HepG2 (cell line): ENCODE measurements at regions not wholly inside any gene's neighbourhood (a gene's known extent, or its start where the extent isn't known, plus 50 kb on each side); places are given as distances from the start of the nearest gene placed in this dataset.
"Not testable (repeated sequence)": the region's sequence is repeated elsewhere in the genome, so short reads cannot be mapped to it uniquely, and the experiment has no call there.

Experiments used
- ATAC-seq: fragments of 200-7000 bp; cut with Tn5 transposase; 3 replicates; pipeline ENCODE4 v1.9.1; 2020; ENCODE audit warnings: mild to moderate bottlenecking, moderate library complexity
- BruUV-seq: library from RNA; stranded (reverse); fragments of 400-500 nt; replicated peaks from 2 replicates; lab custom pipeline; 2021; lab: Mats Ljungman, UMichigan
- CTCF ChIA-PET: fragments of 300-600 bp; formaldehyde crosslinking; extraction: SDS; loops from one replicate; lab custom pipeline; 2021; ENCODE audit warnings: low total read pairs, inconsistent platforms, low intra/inter-chr PET ratio; lab: Yijun Ruan, JAX
- POLR2A ChIA-PET: fragments of 350-600 bp; sonication (Branson Sonifier 250); formaldehyde crosslinking; loops from one replicate; lab custom pipeline; 2020; ENCODE audit warnings: antibody characterized with exemption, inconsistent platforms; lab: Yijun Ruan, JAX
- DNase-seq: peaks from one replicate; pipeline ENCODE4 v3.0.0-alpha.2; 2015; ENCODE audit warnings: low spot score
- FAIRE-seq: peaks from 3 replicates; lab custom pipeline; 2011; peaks lifted over from hg19 to GRCh38; lab: Jason Lieb, UNC
- H2AFZ ChIP-seq: one replicate; pipeline ENCODE4 v1.6.1; 2011; ENCODE audit warnings: low read length, inconsistent platforms
- H3K27ac ChIP-seq: fragments of 300-600 bp; 3 replicates; pipeline ENCODE4 v1.8.0; 2011; ENCODE audit warnings: mixed run types, mild to moderate bottlenecking, mixed read lengths, low read length, inconsistent platforms; ENCODE audit not compliant: insufficient read depth; ENCODE audit errors: extremely low read length
- H3K27me3 ChIP-seq, 2 experiments: fragments of 200-600 bp in 1 of 2; 2 replicates in 1 of 2; 3 replicates in 1 of 2; pipeline versions ENCODE4 v1.6.0 to v1.8.0; 2011; ENCODE audit warnings: low read length in 2 of 2, mild to moderate bottlenecking in 2 of 2, moderate library complexity in 2 of 2, inconsistent platforms in 1 of 2; ENCODE audit not compliant: insufficient read depth in 2 of 2, control insufficient read depth in 1 of 2
- H3K36me3 ChIP-seq, 2 experiments: fragments of 200-600 bp in 1 of 2; replicated peaks in 1 of 2; 2 replicates in 1 of 2; 3 replicates in 1 of 2; pipeline versions ENCODE4 v1.5.1 to v1.8.0; 2011; ENCODE audit warnings: low read length in 2 of 2, inconsistent platforms in 1 of 2; ENCODE audit not compliant: insufficient read depth in 2 of 2, control insufficient read depth in 1 of 2
- H3K4me1 ChIP-seq: 2 replicates; pipeline ENCODE4 v1.5.1; 2012; ENCODE audit warnings: low read length, inconsistent platforms; ENCODE audit not compliant: insufficient read depth
- H3K4me2 ChIP-seq: 2 replicates; pipeline ENCODE4 v1.6.0; 2011; ENCODE audit warnings: low read depth, low read length, inconsistent platforms
- H3K4me3 ChIP-seq, 3 experiments: fragments of 200-600 bp in 1 of 3; sonication (generic), shearing (Covaris generic) in 1 of 3; replicated peaks in 1 of 3; 2 replicates each; pipeline ENCODE4 v1.5.1; 2011 to 2016; ENCODE audit warnings: low read length in 3 of 3, inconsistent platforms in 2 of 3, low read depth in 2 of 3, mild to moderate bottlenecking in 2 of 3, control low read depth in 1 of 3, mixed read lengths in 1 of 3; ENCODE audit not compliant: insufficient read depth in 1 of 3
- H3K79me2 ChIP-seq: one replicate; pipeline ENCODE4 v1.6.1; 2011; ENCODE audit warnings: low read length, inconsistent platforms; ENCODE audit not compliant: insufficient read depth
- H3K9ac ChIP-seq: 2 replicates; pipeline ENCODE4 v1.6.0; 2011; ENCODE audit warnings: mild to moderate bottlenecking, low read depth, low read length, inconsistent platforms; ENCODE audit not compliant: insufficient read depth
- H3K9me3 ChIP-seq: 2 replicates; pipeline ENCODE4 v1.5.1; 2012; ENCODE audit warnings: mild to moderate bottlenecking, low read length
- H4K20me1 ChIP-seq: 2 replicates; pipeline ENCODE4 v1.6.0; 2011; ENCODE audit warnings: inconsistent platforms, mild to moderate bottlenecking, low read length, moderate library complexity; ENCODE audit not compliant: insufficient read depth
- WGBS: methylation state at CpG from one replicate; pipeline ENCODE4 v1.1.6; 2017; ENCODE audit warnings: low lambda C conversion rate; 5-methylcytosine and 5-hydroxymethylcytosine counted together
- in situ Hi-C: cut with HindIII; loops from 2 replicates; pipeline ENCODE4 v1.10.0; 2017; ENCODE audit warnings: low pct_unique_long_range_greater_than_20kb; ENCODE audit not compliant: extremely low pct_ligation_motif_present
- intact Hi-C: fragments of 100-400 bp; cut with micrococcal nuclease; formaldehyde crosslinking; loops from one replicate; pipeline ENCODE4 v1.10.0; 2022; ENCODE audit not compliant: unreplicated experiment

GRCh38 chr7:56366701-56367100, 250.5 kb upstream of the NUPR2 start:
- H3K4me2 ChIP-seq, H3K4me1 ChIP-seq, in situ Hi-C loops, CTCF ChIA-PET, H3K36me3 ChIP-seq, H3K4me3 ChIP-seq, H2AFZ ChIP-seq, DNase-seq, H3K27ac ChIP-seq, ATAC-seq, intact Hi-C loops, POLR2A ChIA-PET, H3K9ac ChIP-seq, H3K27me3 ChIP-seq, H4K20me1 ChIP-seq, FAIRE-seq, BruUV-seq, H3K79me2 ChIP-seq: not testable (repeated sequence)
- no CpG with 5 or more reads among the region's 22 CpGs for WGBS
- H3K9me3 ChIP-seq = peaks cover 10% of the 10 kb centered on the region; the same call in 1 of the 2 replicates

GRCh38 chr7:56352576-56352975, 236.4 kb upstream of the NUPR2 start:
- DNase-seq, POLR2A ChIA-PET, H3K9me3 ChIP-seq, H3K27ac ChIP-seq, H3K9ac ChIP-seq, intact Hi-C loops, H3K4me1 ChIP-seq, H2AFZ ChIP-seq, FAIRE-seq, H3K4me3 ChIP-seq, ATAC-seq, H4K20me1 ChIP-seq, H3K27me3 ChIP-seq, H3K79me2 ChIP-seq, in situ Hi-C loops, CTCF ChIA-PET, H3K36me3 ChIP-seq, H3K4me2 ChIP-seq, BruUV-seq: not testable (repeated sequence)
- WGBS = 11% methylated on average over 4 of the region's 4 CpGs

- POLR2A ChIA-PET = not testable (repeated sequence)
These were observed 235.0 kb upstream of the NUPR2 start for GRCh38 chr7:56351181-56351580.

GRCh38 chr7:56348311-56348710, 232.1 kb upstream of the NUPR2 start:
- H3K4me3 ChIP-seq, CTCF ChIA-PET, H3K9ac ChIP-seq, H3K27ac ChIP-seq, H3K79me2 ChIP-seq, BruUV-seq, intact Hi-C loops, DNase-seq, H3K27me3 ChIP-seq, H2AFZ ChIP-seq, H3K4me1 ChIP-seq, POLR2A ChIA-PET, H3K4me2 ChIP-seq, H4K20me1 ChIP-seq, in situ Hi-C loops, ATAC-seq, FAIRE-seq, H3K36me3 ChIP-seq, H3K9me3 ChIP-seq: not testable (repeated sequence)
- 85% methylated on average over 3 of the region's 7 CpGs for WGBS

More at GRCh38 chr7:56351181-56351580, 235.0 kb upstream of the NUPR2 start:
- H3K4me2 ChIP-seq, H3K27me3 ChIP-seq, H3K9ac ChIP-seq, H3K36me3 ChIP-seq, H2AFZ ChIP-seq, H3K4me3 ChIP-seq, BruUV-seq, intact Hi-C loops, H3K27ac ChIP-seq, H3K4me1 ChIP-seq, FAIRE-seq, H4K20me1 ChIP-seq, H3K79me2 ChIP-seq, CTCF ChIA-PET, in situ Hi-C loops, H3K9me3 ChIP-seq, ATAC-seq, DNase-seq: not testable (repeated sequence)
- 26% methylated on average over 7 of the region's 8 CpGs for WGBS
